PFSK-1 (cell line): ENCODE measurements at regions not wholly inside any gene's neighbourhood (a gene's known extent, or its start where the extent isn't known, plus 50 kb on each side); places are given as distances from the start of the nearest gene placed in this dataset.

ENCODE experiments used
- POLR2AphosphoS5 ChIP-seq: IDR thresholded peaks from 2 replicates; pipeline ENCODE4 v1.6.1; 2012; ENCODE audit warnings: low read depth, mild to moderate bottlenecking, control low read depth, low read length, moderate library complexity
- SIN3A ChIP-seq: IDR thresholded peaks from 2 replicates; pipeline ENCODE4 v1.6.1; 2012; ENCODE audit warnings: mild to moderate bottlenecking, low read length, moderate library complexity, borderline replicate concordance; ENCODE audit not compliant: insufficient read depth
- TAF1 ChIP-seq: IDR thresholded peaks from 2 replicates; pipeline ENCODE4 v1.6.1; 2012; ENCODE audit warnings: low read length, control low read depth, borderline replicate concordance; ENCODE audit not compliant: insufficient read depth
- TF ChIP-seq, protein P1 (sequence below), 2 experiments: IDR thresholded peaks; 2 replicates each; pipeline versions ENCODE4 v1.6.1 to v1.8.0; 2011 to 2012; ENCODE audit warnings: low read depth in 2 of 2, low read length in 2 of 2, control low read depth in 1 of 2, inconsistent platforms in 1 of 2, mild to moderate bottlenecking in 1 of 2, moderate library complexity in 1 of 2; ENCODE audit not compliant: insufficient read depth in 1 of 2

DNA sequence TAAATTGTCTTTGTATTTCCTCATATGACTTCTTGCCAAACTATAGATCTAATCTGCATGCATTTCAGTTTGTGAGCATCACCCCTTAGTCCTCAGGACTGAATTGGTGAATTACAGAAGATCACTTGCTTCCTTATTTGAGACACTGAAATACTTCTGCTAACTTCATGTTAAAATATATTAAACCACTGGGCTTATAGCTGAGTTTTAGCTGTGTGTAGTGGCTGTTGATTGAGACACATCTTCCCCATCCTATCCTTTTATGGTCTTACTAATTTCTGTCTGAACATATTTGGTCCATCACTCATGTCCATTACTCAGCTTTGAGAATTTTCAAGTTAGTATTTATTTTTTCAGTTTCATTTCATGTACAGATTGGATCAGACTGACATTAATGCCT is 295.9 kb downstream of the PSAT1 start:
- TF ChIP-seq POLR2AphosphoS5: no peak
- TF ChIP-seq TAF1: no peak
- TF ChIP-seq SIN3A: no peak
- TF ChIP-seq, protein P1, sequence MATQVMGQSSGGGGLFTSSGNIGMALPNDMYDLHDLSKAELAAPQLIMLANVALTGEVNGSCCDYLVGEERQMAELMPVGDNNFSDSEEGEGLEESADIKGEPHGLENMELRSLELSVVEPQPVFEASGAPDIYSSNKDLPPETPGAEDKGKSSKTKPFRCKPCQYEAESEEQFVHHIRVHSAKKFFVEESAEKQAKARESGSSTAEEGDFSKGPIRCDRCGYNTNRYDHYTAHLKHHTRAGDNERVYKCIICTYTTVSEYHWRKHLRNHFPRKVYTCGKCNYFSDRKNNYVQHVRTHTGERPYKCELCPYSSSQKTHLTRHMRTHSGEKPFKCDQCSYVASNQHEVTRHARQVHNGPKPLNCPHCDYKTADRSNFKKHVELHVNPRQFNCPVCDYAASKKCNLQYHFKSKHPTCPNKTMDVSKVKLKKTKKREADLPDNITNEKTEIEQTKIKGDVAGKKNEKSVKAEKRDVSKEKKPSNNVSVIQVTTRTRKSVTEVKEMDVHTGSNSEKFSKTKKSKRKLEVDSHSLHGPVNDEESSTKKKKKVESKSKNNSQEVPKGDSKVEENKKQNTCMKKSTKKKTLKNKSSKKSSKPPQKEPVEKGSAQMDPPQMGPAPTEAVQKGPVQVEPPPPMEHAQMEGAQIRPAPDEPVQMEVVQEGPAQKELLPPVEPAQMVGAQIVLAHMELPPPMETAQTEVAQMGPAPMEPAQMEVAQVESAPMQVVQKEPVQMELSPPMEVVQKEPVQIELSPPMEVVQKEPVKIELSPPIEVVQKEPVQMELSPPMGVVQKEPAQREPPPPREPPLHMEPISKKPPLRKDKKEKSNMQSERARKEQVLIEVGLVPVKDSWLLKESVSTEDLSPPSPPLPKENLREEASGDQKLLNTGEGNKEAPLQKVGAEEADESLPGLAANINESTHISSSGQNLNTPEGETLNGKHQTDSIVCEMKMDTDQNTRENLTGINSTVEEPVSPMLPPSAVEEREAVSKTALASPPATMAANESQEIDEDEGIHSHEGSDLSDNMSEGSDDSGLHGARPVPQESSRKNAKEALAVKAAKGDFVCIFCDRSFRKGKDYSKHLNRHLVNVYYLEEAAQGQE (IDR thresholded peaks at IDR 0.05; ENCODE audit: insufficient read depth in 1 of 2, low read depth in 2 of 2, low read length in 2 of 2): no peak
